ENCODE measurements at regions not wholly inside any gene's neighbourhood (a gene's known extent, or its start where the extent isn't known, plus 50 kb on each side); places are given as distances from the start of the nearest gene placed in this dataset.

DNA sequence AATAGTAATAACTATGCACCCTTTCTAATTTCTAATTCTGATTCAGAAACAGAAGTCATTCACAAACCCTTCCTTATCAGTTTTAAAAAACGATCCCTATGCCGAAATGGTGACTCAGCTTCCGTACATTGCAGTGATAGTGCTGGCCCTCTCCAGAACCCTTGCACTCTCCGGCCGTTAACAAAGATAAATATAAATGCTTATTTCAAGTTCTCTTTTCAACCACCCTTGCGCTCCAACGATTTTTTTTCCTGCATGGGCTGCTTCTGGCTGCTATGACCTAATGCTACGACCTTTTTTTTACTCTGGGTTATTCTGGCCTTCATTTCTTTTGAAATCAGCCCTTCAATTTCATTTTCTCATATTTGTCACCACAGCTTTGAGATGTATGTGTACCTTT lies 646.2 kb downstream of the NTRK3 start:
- Histone ChIP-seq H3K4me3 (no peak overlapping the region), H3K27ac (peak overlapping the region; percentile 22 to 68), H3K27me3 (no peaks in the 10 kb centered on the region), H3K36me3 (no peaks in the 10 kb centered on the region), H3K9me3 (no peaks in the 10 kb centered on the region), H3K4me1 (peaks cover 0 to 14% of the 10 kb centered on the region in 2 donors)
- DNase-seq (ENCODE audit: low spot score), result no peak
- TF ChIP-seq, protein P1, sequence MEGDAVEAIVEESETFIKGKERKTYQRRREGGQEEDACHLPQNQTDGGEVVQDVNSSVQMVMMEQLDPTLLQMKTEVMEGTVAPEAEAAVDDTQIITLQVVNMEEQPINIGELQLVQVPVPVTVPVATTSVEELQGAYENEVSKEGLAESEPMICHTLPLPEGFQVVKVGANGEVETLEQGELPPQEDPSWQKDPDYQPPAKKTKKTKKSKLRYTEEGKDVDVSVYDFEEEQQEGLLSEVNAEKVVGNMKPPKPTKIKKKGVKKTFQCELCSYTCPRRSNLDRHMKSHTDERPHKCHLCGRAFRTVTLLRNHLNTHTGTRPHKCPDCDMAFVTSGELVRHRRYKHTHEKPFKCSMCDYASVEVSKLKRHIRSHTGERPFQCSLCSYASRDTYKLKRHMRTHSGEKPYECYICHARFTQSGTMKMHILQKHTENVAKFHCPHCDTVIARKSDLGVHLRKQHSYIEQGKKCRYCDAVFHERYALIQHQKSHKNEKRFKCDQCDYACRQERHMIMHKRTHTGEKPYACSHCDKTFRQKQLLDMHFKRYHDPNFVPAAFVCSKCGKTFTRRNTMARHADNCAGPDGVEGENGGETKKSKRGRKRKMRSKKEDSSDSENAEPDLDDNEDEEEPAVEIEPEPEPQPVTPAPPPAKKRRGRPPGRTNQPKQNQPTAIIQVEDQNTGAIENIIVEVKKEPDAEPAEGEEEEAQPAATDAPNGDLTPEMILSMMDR (IDR thresholded peaks at IDR 0.05), result no peak

DNA sequence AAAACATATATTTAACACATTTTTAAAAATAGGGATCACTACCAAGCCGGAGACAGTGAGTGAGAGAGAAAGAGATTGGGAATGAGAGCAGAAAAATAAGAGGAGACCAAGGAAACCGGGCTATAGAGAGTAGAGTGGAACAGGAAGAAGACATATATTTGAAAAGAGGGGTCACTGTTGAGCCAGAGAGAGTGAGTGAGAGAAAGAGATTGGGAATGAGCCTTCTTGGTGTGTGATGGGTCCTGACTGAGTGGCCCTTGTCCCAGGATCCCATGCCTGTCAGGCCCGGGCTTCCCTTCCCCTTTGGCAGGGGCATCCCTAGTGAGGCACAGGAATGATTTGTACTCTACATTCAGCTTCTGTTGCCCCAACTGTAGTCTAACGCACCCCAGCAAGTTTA lies 646.6 kb downstream of the NTRK3 start:
- Histone ChIP-seq H3K27me3 (no peaks in the 10 kb centered on the region), H3K36me3 (no peaks in the 10 kb centered on the region), H3K9me3 (no peaks in the 10 kb centered on the region), H3K27ac (peak overlapping the region; percentile 22 to 68), H3K4me3 (no peak overlapping the region), H3K4me1 (peaks cover 0 to 14% of the 10 kb centered on the region in 2 donors)
- no peak for DNase-seq (ENCODE audit: low spot score)
- TF ChIP-seq, protein P1 (IDR thresholded peaks at IDR 0.05), result no peak

DNA sequence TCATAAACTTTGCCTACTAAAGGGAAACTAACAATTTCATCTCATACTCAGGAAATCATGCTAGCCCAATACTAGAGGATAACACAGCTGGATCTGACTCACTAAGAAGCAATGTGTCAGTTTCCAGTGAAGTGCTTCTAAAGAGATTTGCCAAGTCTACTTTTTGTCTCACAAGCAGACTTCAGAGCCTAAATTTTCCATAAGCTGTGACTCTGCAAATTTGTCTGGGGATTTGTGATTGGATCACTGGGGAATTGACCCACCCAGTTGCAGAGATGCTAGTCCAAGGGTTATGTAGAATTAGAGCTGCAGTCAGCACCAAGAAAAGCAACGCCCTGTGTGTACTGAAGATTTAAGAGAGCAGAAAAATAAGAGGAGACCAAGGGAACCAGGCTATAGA lies 647.1 kb downstream of the NTRK3 start:
- Histone ChIP-seq H3K27me3 (no peaks in the 10 kb centered on the region), H3K36me3 (no peaks in the 10 kb centered on the region), H3K4me1 (peaks cover 0 to 14% of the 10 kb centered on the region in 2 donors), H3K9me3 (no peaks in the 10 kb centered on the region), H3K4me3 (no peak overlapping the region), H3K27ac (peak overlapping the region; percentile 22 to 68)
- TF ChIP-seq, protein P1 (IDR thresholded peaks at IDR 0.05), result no peak
- no peak for DNase-seq (ENCODE audit: low spot score)

DNA sequence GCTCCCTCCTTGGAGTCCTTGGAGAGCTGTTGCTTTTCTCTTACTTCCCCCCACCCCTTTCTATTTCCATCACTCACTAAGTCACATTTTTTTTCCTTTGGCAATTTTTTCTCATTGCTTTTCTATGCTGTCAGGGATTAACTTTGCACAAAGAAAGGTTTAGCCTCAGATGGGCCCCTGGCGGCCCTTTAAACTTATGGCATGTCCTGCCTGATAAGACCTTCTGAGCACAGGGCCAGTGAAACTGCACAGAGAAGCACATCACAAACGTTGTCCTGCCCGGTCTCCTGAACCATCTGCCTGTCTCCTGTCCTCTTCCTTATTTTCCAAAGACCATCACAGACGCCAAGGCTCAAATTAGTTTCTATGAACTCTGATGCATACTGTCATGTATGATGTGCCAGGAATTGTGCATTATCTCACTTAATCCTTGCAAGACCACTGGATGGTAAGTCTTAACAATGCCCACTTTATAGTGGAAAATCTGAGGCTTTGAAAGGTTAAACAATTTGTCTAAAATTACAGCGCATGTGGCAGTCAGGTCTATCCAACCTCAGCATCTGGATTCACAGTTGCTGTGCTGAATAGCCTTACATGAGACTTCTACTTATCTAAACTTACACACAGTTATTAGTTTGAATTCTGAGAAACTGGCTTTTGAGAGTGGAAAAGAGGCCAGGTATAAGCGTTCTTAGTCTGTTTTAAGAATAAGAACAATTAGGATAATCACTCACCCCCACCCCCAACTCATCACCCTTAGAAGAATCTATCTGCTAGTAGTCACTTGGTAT lies 648.1 kb downstream of the NTRK3 start:
- peak overlapping the region in 1 of 2 donors; percentile 68 for H3K27ac ChIP-seq
- no peak overlapping the region for H3K4me3 ChIP-seq
- DNase-seq (ENCODE audit: low spot score), result no peak
- TF ChIP-seq, protein P1 (IDR thresholded peaks at IDR 0.05), result no peak
- peaks cover 0 to 14% of the 10 kb centered on the region in 2 donors for H3K4me1 ChIP-seq
- no peaks in the 10 kb centered on the region for H3K27me3 ChIP-seq
- H3K36me3 ChIP-seq, result no peaks in the 10 kb centered on the region
- H3K9me3 ChIP-seq, result no peaks in the 10 kb centered on the region

DNA sequence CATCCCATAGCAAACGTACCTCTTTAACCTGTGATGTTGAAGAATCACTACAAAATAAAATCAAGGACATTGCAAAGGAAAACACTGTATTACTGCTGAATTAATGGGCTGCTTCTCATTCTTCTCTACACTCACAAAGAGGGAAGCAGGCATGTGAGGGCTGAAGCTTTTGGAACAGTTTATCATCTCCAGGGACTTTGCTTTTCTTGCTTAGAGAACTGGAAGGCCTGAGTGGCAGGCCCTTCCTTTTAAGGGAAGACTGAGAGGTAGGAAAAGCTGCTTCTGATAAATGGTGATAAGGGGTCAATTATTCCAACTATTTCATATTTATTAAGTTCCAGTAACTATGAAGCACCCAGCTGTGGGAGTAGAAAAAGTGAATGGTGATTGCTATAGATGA lies 649.6 kb downstream of the NTRK3 start:
- Histone ChIP-seq H3K9me3 (no peaks in the 10 kb centered on the region), H3K27me3 (no peaks in the 10 kb centered on the region), H3K36me3 (no peaks in the 10 kb centered on the region), H3K27ac (no peak overlapping the region), H3K4me3 (no peak overlapping the region), H3K4me1 (peaks cover 0 to 14% of the 10 kb centered on the region in 2 donors)
- TF ChIP-seq, protein P1 (IDR thresholded peaks at IDR 0.05), result no peak
- no peak for DNase-seq (ENCODE audit: low spot score)

All from right atrium auricular region (tissue), 2 donors.